GM12864 (cell line): ENCODE measurements at regions not wholly inside any gene's neighbourhood (a gene's known extent, or its start where the extent isn't known, plus 50 kb on each side); places are given as distances from the start of the nearest gene placed in this dataset.
"Not testable (repeated sequence)": the region's sequence is repeated elsewhere in the genome, so short reads cannot be mapped to it uniquely, and the experiment has no call there.

ENCODE experiments used
- DNase-seq: peaks from one replicate; pipeline ENCODE4 v3.0.0-alpha.2; 2011; ENCODE audit warnings: low read depth
- H3K4me3 ChIP-seq: 2 replicates; pipeline ENCODE4 v1.5.1; 2011; ENCODE audit warnings: mild to moderate bottlenecking, low read depth, low read length, control low read depth
- TF ChIP-seq, protein P1 (sequence below): IDR thresholded peaks from 2 replicates; pipeline ENCODE4 v1.5.1; 2011; ENCODE audit warnings: low read depth, mild to moderate bottlenecking, moderate library complexity, low read length, control low read depth, inconsistent platforms; ENCODE audit errors: missing control alignments

GRCh38 chr1:79895573-79895972, 889.0 kb upstream of the ADGRL4 start:
- TF ChIP-seq, protein P1, sequence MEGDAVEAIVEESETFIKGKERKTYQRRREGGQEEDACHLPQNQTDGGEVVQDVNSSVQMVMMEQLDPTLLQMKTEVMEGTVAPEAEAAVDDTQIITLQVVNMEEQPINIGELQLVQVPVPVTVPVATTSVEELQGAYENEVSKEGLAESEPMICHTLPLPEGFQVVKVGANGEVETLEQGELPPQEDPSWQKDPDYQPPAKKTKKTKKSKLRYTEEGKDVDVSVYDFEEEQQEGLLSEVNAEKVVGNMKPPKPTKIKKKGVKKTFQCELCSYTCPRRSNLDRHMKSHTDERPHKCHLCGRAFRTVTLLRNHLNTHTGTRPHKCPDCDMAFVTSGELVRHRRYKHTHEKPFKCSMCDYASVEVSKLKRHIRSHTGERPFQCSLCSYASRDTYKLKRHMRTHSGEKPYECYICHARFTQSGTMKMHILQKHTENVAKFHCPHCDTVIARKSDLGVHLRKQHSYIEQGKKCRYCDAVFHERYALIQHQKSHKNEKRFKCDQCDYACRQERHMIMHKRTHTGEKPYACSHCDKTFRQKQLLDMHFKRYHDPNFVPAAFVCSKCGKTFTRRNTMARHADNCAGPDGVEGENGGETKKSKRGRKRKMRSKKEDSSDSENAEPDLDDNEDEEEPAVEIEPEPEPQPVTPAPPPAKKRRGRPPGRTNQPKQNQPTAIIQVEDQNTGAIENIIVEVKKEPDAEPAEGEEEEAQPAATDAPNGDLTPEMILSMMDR = no peak
- DNase-seq = no peak
- no peak overlapping the region for H3K4me3 ChIP-seq

- not testable (repeated sequence) for DNase-seq, H3K4me3 ChIP-seq
Observed at GRCh38 chr1:79894129-79894528, 887.6 kb upstream of the ADGRL4 start.

- no peak for DNase-seq
- H3K4me3 ChIP-seq = no peak overlapping the region
- TF ChIP-seq, protein P1 = no peak
Observed at GRCh38 chr1:79887059-79887458, 880.5 kb upstream of the ADGRL4 start.

GRCh38 chr1:79885101-79885500, 878.6 kb upstream of the ADGRL4 start:
- TF ChIP-seq, protein P1 = no peak
- DNase-seq = no peak
- no peak overlapping the region for H3K4me3 ChIP-seq

DNA sequence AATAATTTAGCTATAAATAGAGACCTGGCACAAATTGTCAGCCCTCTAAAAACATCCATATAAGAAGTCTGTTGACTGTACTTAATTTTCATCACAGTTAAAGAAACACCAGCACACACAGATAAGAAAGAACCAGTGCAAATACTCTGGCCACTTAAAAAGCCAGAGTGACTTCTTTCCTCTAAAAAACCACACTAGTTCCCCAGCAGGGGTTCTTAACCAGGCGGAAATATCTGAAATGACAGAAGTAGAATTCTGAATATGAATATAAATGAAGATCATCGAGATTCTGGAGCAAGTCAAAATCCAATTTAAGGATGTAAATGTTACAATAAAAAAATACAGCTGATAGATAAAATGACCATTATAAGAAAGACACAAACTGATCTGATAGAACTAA, 870.6 kb upstream of the ADGRL4 start:
- no peak for DNase-seq
- H3K4me3 ChIP-seq = no peak overlapping the region
- TF ChIP-seq, protein P1 = no peak

DNA sequence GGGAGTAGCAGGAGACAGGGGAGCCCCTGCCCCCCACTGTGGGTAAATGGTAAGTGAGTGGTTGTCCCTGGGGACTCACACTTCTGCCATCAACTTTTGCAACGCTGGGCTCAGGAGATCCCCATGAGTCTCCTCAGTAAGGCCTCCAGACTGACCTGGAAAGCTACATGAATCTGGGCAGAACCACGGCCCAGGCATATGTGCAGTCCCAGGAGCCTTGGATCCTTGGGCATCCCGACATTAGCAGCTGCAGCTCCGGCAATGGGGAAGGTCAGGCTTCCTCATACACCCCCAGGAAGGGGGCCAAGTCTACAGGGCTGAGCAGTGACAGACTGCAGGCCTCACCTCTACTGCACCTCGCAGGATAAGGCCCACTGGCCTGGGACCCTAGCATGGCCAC, 868.7 kb upstream of the ADGRL4 start:
- DNase-seq = no peak
- no peak overlapping the region for H3K4me3 ChIP-seq
- TF ChIP-seq, protein P1 = no peak

DNA sequence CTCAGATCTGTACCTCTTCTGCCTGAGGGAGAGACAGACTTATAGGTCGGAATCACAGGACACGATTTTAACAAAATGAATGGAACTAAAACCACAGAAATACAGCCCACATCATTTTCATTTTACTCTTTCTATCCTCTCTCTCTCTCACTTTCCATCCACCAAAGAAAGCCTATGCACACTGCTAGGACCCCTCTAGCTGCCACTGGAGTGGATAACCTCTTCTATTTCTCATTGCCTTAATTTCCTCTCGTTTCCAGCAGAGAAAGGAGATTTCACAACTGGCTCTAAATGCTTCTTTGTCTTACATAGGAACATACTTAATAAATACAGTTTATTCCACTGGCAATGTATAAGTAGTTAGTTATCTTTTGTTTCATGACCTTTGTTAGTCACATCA, 867.8 kb upstream of the ADGRL4 start:
- TF ChIP-seq, protein P1 = no peak
- DNase-seq = no peak
- H3K4me3 ChIP-seq = no peak overlapping the region
